DMS79 treated with DMSO at 0.1 percent for 48 hours (cell line): ENCODE measurements at regions not wholly inside any gene's neighbourhood (a gene's known extent, or its start where the extent isn't known, plus 50 kb on each side); places are given as distances from the start of the nearest gene placed in this dataset.

Experiments
- DNase-seq: peaks from one replicate; lab custom pipeline; 2025; lab: John Stamatoyannopoulos, UW

DNA sequence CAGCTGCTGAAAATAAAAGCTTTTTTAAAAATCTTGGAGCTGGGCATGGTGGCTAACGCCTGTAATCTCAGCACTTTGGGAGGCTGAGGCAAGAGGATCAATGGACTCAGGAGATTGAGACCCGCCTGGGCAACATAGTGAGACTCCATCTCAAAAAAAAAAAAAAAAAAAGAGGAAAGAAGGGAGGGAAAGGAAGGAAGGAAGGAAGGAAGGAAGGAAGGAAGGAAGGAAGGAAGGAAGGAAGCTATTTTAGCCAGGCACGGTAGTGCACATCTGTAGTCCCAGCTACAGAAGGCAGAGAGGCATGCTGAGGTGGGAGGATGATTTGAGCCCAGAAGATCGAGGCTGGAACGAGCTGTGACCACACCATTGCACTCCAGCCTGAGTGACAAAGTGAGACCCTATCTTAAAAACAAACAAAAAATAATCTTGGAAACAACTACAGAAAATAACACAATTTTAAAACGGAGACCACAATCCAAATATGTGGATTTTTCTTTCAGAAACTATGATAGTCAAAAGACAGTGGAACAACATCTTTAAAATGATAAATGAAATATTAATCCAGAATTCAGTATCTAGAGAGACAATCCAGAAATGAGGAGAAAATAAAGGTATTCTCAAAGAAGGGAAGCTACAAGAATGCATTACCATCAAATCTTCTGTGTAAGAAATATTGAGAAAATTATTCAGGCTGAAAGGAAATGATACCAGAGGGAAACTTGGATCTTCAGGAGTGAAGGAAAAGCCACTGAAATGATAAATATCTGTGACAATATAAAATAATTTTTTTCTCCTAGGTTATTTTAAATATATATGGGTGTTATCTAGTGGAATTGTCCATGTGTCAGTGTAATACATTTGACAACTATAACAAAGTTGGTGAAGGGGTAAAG is 182.0 kb downstream of the GPX5 start:
- DNase-seq, result no peak

- no peak for DNase-seq
Observed at GRCh38 chr6:28709478-28710349, 184.0 kb downstream of the GPX5 start.

- DNase-seq, result no peak
Observed at GRCh38 chr6:28710466-28711191, 184.9 kb downstream of the GPX5 start.

DNA sequence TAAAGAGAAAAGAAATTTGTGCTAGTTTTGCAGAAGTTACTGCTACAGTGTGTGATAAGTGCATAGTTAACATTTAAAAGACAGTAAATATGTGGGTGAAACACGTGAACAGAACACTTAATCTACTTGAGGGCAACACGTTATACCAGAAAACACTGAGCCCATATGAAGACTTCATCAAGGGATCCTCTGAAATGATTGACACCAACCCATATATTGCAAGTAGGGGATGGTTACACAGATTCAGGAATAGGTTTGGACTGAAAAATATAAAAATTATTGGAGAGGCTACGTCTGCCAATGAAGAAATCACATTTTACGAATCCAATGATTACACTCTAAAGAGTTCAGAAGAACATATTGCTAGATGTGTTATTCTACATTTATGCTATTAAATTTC is 185.6 kb downstream of the GPX5 start:
- no peak for DNase-seq

GRCh38 chr6:28711788-28712341 is 186.2 kb downstream of the GPX5 start:
- no peak for DNase-seq

- DNase-seq, result no peak
Observed at GRCh38 chr6:28712982-28713381, 187.3 kb downstream of the GPX5 start.

- DNase-seq, result no peak
Observed at GRCh38 chr6:28719275-28719940, 193.7 kb downstream of the GPX5 start.

- no peak for DNase-seq
Observed at GRCh38 chr6:28720357-28721231, 194.9 kb downstream of the GPX5 start.

DNA sequence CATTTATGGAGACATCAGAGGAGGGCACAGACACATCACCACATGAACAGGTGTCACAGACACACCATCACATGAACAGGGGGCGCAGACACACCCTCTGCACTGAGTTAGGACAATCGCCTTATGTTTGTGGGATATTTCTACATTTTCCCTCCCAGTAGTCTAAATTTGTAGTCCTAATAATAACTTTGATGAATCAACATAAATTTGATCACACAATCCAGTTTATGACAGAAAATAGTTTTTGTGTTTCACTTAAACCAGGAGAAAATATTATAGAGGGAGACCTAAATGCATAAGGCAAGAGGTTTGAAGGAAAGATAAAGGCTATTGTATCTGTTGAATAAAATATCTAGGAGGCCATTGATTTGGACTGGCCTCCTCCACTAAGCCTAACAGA is 195.7 kb downstream of the GPX5 start:
- no peak for DNase-seq

DNA sequence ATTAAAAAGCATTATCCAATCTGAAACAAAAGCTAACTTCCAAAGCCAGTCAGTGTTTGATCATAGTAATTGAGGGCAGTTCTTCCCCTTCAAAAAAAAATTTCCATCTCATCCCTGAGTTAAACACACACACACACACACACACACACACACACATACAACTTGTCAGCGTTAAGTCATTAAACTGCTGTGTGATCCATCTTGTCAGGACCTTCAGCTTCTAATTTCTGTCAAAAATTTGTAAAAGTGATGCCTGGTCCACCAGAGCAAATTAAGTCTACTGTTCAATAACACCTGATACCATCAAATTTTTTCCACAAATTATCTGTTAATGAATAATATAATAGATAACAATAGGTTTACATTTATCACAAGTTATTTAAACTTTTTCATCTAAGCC is 198.7 kb downstream of the GPX5 start:
- DNase-seq, result no peak

GRCh38 chr6:28725274-28725809 is 198.4 kb downstream of the TRIM27 start:
- DNase-seq, result no peak

- DNase-seq, result no peak
Observed at GRCh38 chr6:28725890-28726348, 197.9 kb downstream of the TRIM27 start.

DNA sequence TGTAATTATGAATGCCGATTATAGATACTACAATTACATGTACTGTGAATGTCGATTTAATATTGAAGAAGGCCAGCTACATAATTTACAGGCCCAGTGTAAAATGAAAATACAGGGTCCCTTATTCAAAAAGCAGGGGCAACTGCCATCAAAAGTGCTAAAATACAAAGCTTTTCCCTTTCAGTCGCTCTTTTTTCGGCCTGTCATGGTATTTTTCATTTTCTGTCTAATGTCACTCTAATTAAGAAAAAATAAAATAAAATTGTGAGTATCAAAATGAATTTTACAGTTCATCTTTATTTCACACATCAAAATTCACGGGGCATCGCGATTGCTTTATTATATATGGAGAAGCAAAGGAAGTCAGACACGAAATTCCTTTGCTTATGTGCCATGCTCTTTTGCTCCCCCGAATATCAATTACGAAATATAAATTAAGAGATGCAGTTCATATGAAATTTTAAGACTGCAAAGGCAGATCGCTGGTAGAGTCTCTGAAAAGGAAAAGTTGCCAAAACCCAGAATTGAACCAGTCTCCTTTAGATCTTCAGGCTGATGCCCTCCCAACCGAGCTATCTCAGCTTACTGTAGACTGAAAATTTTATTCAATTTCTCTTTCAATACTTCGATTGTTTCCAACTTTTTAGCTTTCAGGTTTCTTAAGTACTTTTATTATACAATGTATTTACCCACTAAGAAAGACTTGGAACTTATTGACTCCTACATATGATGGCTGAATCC is 197.0 kb downstream of the TRIM27 start:
- no peak for DNase-seq

DNA sequence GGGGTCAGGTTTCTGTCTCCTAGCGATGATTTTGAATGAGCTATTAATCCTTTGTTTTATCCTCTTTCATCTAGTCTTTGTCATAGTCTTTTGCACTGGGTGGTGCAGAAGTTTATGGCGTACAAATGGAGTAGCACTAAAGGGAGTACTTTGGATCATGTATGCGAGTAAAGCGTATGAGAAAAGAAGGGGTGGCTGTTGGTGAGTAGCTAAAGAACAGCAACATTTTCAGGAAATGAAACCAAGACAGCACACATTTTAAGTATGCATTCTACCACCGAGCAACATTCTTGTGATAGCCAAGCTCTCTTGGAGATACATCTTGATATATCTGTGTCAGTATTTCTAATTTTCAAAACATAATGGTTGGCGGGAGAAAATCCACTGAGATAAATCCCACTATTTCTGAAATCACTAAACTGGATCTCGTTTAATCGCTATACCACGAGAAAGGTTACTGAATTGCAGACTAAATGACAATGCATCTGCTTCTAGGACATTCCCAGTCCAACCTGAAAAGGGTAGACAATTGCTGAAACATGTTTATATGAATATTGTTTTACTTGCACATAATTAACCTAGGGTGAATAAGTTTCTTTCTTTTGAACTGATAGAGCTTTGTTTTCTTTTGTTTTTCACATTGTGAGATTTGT is 196.1 kb downstream of the TRIM27 start:
- no peak for DNase-seq

- DNase-seq, result no peak
Observed at GRCh38 chr6:28729501-28730402, 194.0 kb downstream of the TRIM27 start.

DNA sequence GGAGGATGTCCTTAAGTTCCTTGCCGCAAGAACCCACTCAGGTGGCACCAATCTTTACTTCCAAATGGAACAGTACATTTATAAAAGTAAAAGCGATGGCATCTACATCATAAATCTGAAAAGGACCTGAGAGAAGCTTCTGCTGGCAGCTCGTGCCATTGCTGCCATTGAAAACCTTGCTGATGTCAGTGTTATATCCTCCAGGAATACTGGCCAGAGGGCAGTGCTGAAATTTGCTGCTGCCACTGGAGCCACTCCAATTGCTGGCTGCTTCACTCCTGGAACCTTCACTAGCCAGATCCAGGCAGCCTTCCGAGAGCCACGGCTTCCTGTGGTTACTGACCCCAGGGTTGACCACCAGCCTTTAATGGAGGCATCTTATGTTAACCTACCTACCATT is 191.7 kb downstream of the TRIM27 start:
- DNase-seq, result no peak

DNA sequence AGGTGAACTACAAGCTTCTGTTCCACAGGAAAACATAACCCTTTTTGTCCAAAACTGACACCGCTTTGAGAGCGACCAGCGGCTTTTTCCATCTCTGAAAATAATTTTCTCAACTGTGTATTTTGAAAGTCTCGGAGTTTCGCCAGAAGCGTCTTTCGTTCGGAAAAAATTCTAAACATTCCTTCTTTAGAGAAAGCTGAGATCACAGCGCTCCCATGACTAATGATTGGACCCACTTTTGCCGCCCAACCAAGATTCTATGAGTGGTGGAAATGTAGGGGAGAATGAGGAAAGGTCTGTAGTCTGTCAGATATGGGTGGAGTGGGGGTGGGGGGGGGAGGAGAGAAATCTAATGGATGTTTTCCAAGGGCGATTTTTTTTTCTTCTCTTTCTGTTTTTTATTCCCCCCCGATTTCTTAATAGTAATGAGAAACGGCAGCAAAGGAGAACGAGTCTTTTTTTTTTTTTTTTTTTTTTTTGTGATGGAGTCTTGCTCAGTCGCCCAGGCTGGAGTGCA is 189.3 kb downstream of the TRIM27 start:
- DNase-seq, result no peak

DNA sequence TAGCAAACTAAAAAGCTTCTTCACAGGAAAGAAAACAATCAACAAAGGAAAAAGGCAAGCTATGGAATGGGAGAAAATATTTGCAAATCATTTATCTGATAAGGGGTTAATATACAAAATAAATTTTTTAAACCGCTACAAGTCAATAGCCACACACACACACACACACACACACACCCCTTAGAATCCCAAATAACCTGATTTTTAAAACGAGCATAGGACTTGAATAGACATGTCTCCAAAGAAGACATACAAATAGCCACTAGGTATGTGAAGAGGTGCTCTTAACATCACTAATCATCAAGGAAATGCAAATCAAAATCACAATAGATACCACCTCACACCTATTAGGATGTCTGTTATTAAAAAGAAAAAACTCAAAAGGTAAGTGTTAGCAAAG is 187.7 kb downstream of the TRIM27 start:
- DNase-seq, result no peak
